ENCODE measurements at regions not wholly inside any gene's neighbourhood (a gene's known extent, or its start where the extent isn't known, plus 50 kb on each side); places are given as distances from the start of the nearest gene placed in this dataset.

- DNase-seq: no peak
These were observed 1621.9 kb downstream of the PCDH7 start for GRCh38 chr4:32342054-32342453.

GRCh38 chr4:32349026-32349425 is 1628.9 kb downstream of the PCDH7 start:
- DNase-seq: no peak

GRCh38 chr4:32374206-32374605 is 1654.0 kb downstream of the PCDH7 start:
- no peak for DNase-seq

GRCh38 chr4:32393806-32394205 is 1673.6 kb downstream of the PCDH7 start:
- no peak for DNase-seq

- no peak for DNase-seq
These were observed 1674.1 kb downstream of the PCDH7 start for GRCh38 chr4:32394255-32394654.

GRCh38 chr4:32396507-32397070 is 1676.4 kb downstream of the PCDH7 start:
- no peak for DNase-seq

GRCh38 chr4:32400870-32401269 is 1680.7 kb downstream of the PCDH7 start:
- DNase-seq: no peak

- no peak for DNase-seq
These were observed 1697.0 kb downstream of the PCDH7 start for GRCh38 chr4:32417113-32417704.

GRCh38 chr4:32423267-32423666 is 1703.1 kb downstream of the PCDH7 start:
- no peak for DNase-seq

- no peak for DNase-seq
These were observed 1705.1 kb downstream of the PCDH7 start for GRCh38 chr4:32425243-32425642.

GRCh38 chr4:32427566-32427965 is 1707.4 kb downstream of the PCDH7 start:
- no peak for DNase-seq

- DNase-seq: no peak
These were observed 1709.0 kb downstream of the PCDH7 start for GRCh38 chr4:32429151-32429550.

- no peak for DNase-seq
These were observed 1715.1 kb downstream of the PCDH7 start for GRCh38 chr4:32435308-32435707.

- no peak for DNase-seq
These were observed 1716.6 kb downstream of the PCDH7 start for GRCh38 chr4:32436816-32437215.

- DNase-seq: no peak
These were observed 1720.2 kb downstream of the PCDH7 start for GRCh38 chr4:32440391-32440790.

GRCh38 chr4:32454482-32454881 is 1734.3 kb downstream of the PCDH7 start:
- DNase-seq: no peak

GRCh38 chr4:32455231-32455630 is 1735.1 kb downstream of the PCDH7 start:
- no peak for DNase-seq

- DNase-seq: no peak
These were observed 1740.8 kb downstream of the PCDH7 start for GRCh38 chr4:32460972-32461371.

GRCh38 chr4:32462944-32463343 is 1742.8 kb downstream of the PCDH7 start:
- DNase-seq: no peak

GRCh38 chr4:32470087-32470585 is 1750.0 kb downstream of the PCDH7 start:
- no peak for DNase-seq

GRCh38 chr4:32472918-32473317 is 1752.7 kb downstream of the PCDH7 start:
- DNase-seq: no peak

GRCh38 chr4:32475710-32476109 is 1755.5 kb downstream of the PCDH7 start:
- no peak for DNase-seq

GRCh38 chr4:32477518-32477917 is 1757.3 kb downstream of the PCDH7 start:
- DNase-seq: no peak

- no peak for DNase-seq
These were observed 1765.8 kb downstream of the PCDH7 start for GRCh38 chr4:32485956-32486355.

- no peak for DNase-seq
These were observed 1768.5 kb downstream of the PCDH7 start for GRCh38 chr4:32488690-32489089.

All from NCI-H1436 treated with DMSO at 0.1 percent for 48 hours (cell line).